PC-3 (cell line): ENCODE measurements at regions not wholly inside any gene's neighbourhood (a gene's known extent, or its start where the extent isn't known, plus 50 kb on each side); places are given as distances from the start of the nearest gene placed in this dataset.

Source experiments
- ATAC-seq: fragments of 200-7000 bp; cut with Tn5 transposase; 2 replicates; pipeline ENCODE4 v1.9.1; 2020; ENCODE audit warnings: mild to moderate bottlenecking, moderate library complexity
- BruUV-seq: library from RNA; stranded (reverse); fragments of 400-500 nt; replicated peaks from 2 replicates; lab custom pipeline; 2021; lab: Mats Ljungman, UMichigan
- CTCF ChIA-PET: fragments of 300-600 bp; sonication (Branson Sonifier 250); formaldehyde crosslinking; loops from one replicate; lab custom pipeline; 2022; ENCODE audit warnings: antibody characterized with exemption; lab: Charles Lee
- POLR2A ChIA-PET: fragments of 300-600 bp; sonication (Branson Sonifier 250); formaldehyde crosslinking; loops from one replicate; lab custom pipeline; 2022; ENCODE audit warnings: antibody characterized with exemption; ENCODE audit not compliant: unreplicated experiment; lab: Charles Lee
- DNase-seq: peaks from one replicate; pipeline ENCODE4 v3.0.0-alpha.2; 2015
- H2AFZ ChIP-seq: fragments of 300-600 bp; sonication (generic); 2 replicates; pipeline ENCODE4 v1.6.0; 2016; ENCODE audit warnings: antibody characterized with exemption, low read length
- H3F3A ChIP-seq: fragments of 300-600 bp; sonication (generic); one replicate; pipeline ENCODE4 v1.6.0; 2017; ENCODE audit warnings: antibody characterized with exemption, low read length, control low read depth, mild to moderate bottlenecking; ENCODE audit not compliant: unreplicated experiment
- H3K27ac ChIP-seq: fragments of 300-600 bp; sonication (generic); 2 replicates; pipeline ENCODE4 v1.5.1; 2016; ENCODE audit warnings: mild to moderate bottlenecking, low read length
- H3K27me3 ChIP-seq: fragments of 300-600 bp; sonication (generic); 2 replicates; pipeline ENCODE4 v1.6.1; 2016; ENCODE audit warnings: low read length, mixed read lengths
- H3K36me3 ChIP-seq: fragments of 300-600 bp; sonication (generic); 2 replicates; pipeline ENCODE4 v1.6.1; 2016; ENCODE audit warnings: low read depth, mixed run types, low read length, mixed read lengths
- H3K4me1 ChIP-seq: fragments of 300-600 bp; sonication (generic); 2 replicates; pipeline ENCODE4 v1.5.1; 2016; ENCODE audit warnings: low read length; ENCODE audit not compliant: insufficient read depth
- H3K4me2 ChIP-seq: fragments of 300-600 bp; sonication (generic); 2 replicates; pipeline ENCODE4 v1.6.0; 2016; ENCODE audit warnings: low read length
- H3K4me3 ChIP-seq: fragments of 300-600 bp; sonication (generic); 2 replicates; pipeline ENCODE4 v1.5.1; 2016; ENCODE audit warnings: mild to moderate bottlenecking, low read length, mixed read lengths
- H3K79me2 ChIP-seq: fragments of 300-600 bp; sonication (generic); 2 replicates; pipeline ENCODE4 v1.6.1; 2017; ENCODE audit warnings: low read length, mixed read lengths
- H3K9ac ChIP-seq: fragments of 300-600 bp; sonication (generic); 2 replicates; pipeline ENCODE4 v1.6.0; 2016; ENCODE audit warnings: mild to moderate bottlenecking, low read length
- H3K9me2 ChIP-seq: fragments of 300-600 bp; sonication (generic); replicated peaks from 2 replicates; pipeline ENCODE4 v1.6.1; 2016; ENCODE audit warnings: mixed run types, low read length, mixed read lengths
- H3K9me3 ChIP-seq: fragments of 300-600 bp; sonication (generic); 2 replicates; pipeline ENCODE4 v1.6.1; 2016; ENCODE audit warnings: low read length, mixed read lengths
- H4K20me1 ChIP-seq: fragments of 300-600 bp; sonication (generic); 2 replicates; pipeline ENCODE4 v1.6.1; 2016; ENCODE audit warnings: low read length, mixed read lengths
- CTCF ChIP-seq: fragments of 300-600 bp; sonication (generic); conservative IDR thresholded peaks from 2 replicates; pipeline ENCODE4 v1.5.1; 2017; ENCODE audit warnings: antibody characterized with exemption, low read depth, mild to moderate bottlenecking, low read length
- EZH2 ChIP-seq: fragments of 300-600 bp; sonication (generic); IDR thresholded peaks from one replicate; pipeline ENCODE4 v1.6.1; 2017; ENCODE audit warnings: antibody characterized with exemption, mild to moderate bottlenecking, low read length; ENCODE audit not compliant: unreplicated experiment
- EZH2phosphoT487 ChIP-seq: fragments of 300-600 bp; sonication (generic); IDR thresholded peaks from 2 replicates; pipeline ENCODE4 v1.6.1; 2018; ENCODE audit warnings: mild to moderate bottlenecking, antibody characterized with exemption, low read length, borderline replicate concordance
- intact Hi-C: fragments of 100-400 bp; cut with micrococcal nuclease; formaldehyde crosslinking; loops from 2 replicates; pipeline ENCODE4 v1.9.0; 2023

DNA sequence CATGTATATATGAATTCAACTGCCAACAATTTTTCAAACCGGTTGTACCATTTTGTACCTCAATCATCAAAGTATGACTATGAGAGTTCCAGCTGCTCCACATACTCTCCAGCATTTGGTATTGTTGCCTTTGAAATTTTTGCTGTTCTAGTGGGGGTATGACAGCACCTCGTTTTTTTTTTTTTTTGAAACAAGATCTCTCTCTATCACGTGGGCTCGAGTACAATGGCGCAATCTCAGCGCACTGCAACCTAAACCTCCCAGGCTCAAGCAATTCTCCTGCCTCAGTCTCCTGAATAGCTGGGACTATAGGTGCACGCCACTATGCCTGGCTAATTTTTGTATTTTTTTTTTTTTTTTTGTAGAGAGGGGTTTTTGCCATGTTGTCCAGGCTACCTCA, 144.7 kb upstream of the JARID2 start:
- no peaks in the 10 kb centered on the region for H3K27me3 ChIP-seq
- no peaks in the 10 kb centered on the region for H3K79me2 ChIP-seq
- intact Hi-C loops, result no loop called here
- H3K36me3 ChIP-seq, result no peaks in the 10 kb centered on the region
- no peak overlapping the region for H3K4me2 ChIP-seq
- no peak overlapping the region for H2AFZ ChIP-seq
- no TSS peak for BruUV-seq
- no peak overlapping the region for H3K9ac ChIP-seq
- H3K27ac ChIP-seq, result no peak overlapping the region
- TF ChIP-seq EZH2phosphoT487, result no peak
- TF ChIP-seq EZH2, result no peak
- no peak for TF ChIP-seq CTCF
- H4K20me1 ChIP-seq, result no peaks in the 10 kb centered on the region
- CTCF ChIA-PET, result interaction anchor here (0.7 kb wide), 1 partner anchor 414 kb away, joined by 14 read pairs; no protein-coding TSS in a partner anchor
- ATAC-seq (no peak), DNase-seq (no peak)
- H3K4me1 ChIP-seq, result no peaks in the 10 kb centered on the region
- no peaks in the 10 kb centered on the region for H3K9me3 ChIP-seq
- no peaks in the 10 kb centered on the region for H3K9me2 ChIP-seq
- no peak overlapping the region for H3K4me3 ChIP-seq
- H3F3A ChIP-seq, result no peaks in the 10 kb centered on the region
- POLR2A ChIA-PET, result no interaction called here

GRCh38 chr6:15102241-15102640, 143.6 kb upstream of the JARID2 start:
- Histone ChIP-seq H3K9me2 (no peaks in the 10 kb centered on the region), H3K27ac (no peak overlapping the region), H4K20me1 (no peaks in the 10 kb centered on the region), H3F3A (no peaks in the 10 kb centered on the region), H3K36me3 (no peaks in the 10 kb centered on the region), H3K27me3 (no peaks in the 10 kb centered on the region), H3K79me2 (no peaks in the 10 kb centered on the region), H2AFZ (no peak overlapping the region), H3K9me3 (no peaks in the 10 kb centered on the region), H3K9ac (no peak overlapping the region), H3K4me1 (no peaks in the 10 kb centered on the region), H3K4me3 (no peak overlapping the region), H3K4me2 (no peak overlapping the region)
- CTCF ChIA-PET, result no interaction called here
- no peak for TF ChIP-seq EZH2phosphoT487
- no peak for TF ChIP-seq CTCF
- TF ChIP-seq EZH2, result no peak
- intact Hi-C loops, result no loop called here
- DNase-seq (no peak), ATAC-seq (no peak)
- POLR2A ChIA-PET, result interaction anchor here (0.6 kb wide), 1 partner anchor 559 kb away, joined by 9 read pairs; no protein-coding TSS in a partner anchor
- BruUV-seq, result no TSS peak

- no peak overlapping the region for H3K4me3 ChIP-seq
- no peaks in the 10 kb centered on the region for H4K20me1 ChIP-seq
- TF ChIP-seq EZH2, result no peak
- no peak for TF ChIP-seq EZH2phosphoT487
- TF ChIP-seq CTCF, result no peak
- DNase-seq (no peak), ATAC-seq (no peak)
- H3K9ac ChIP-seq, result no peak overlapping the region
- no peaks in the 10 kb centered on the region for H3K27me3 ChIP-seq
- no peak overlapping the region for H3K27ac ChIP-seq
- H3K4me1 ChIP-seq, result no peaks in the 10 kb centered on the region
- ChIA-PET CTCF (no interaction called here), POLR2A (no interaction called here)
- H3F3A ChIP-seq, result no peaks in the 10 kb centered on the region
- BruUV-seq, result no TSS peak
- H3K4me2 ChIP-seq, result no peak overlapping the region
- H3K36me3 ChIP-seq, result no peaks in the 10 kb centered on the region
- H3K9me3 ChIP-seq, result no peaks in the 10 kb centered on the region
- H3K9me2 ChIP-seq, result no peaks in the 10 kb centered on the region
- intact Hi-C loops, result no loop called here
- no peaks in the 10 kb centered on the region for H3K79me2 ChIP-seq
- no peak overlapping the region for H2AFZ ChIP-seq
Measured at GRCh38 chr6:15106958-15107643, 138.8 kb upstream of the JARID2 start.
